Psoas muscle (tissue), 7 donors: ENCODE measurements at regions not wholly inside any gene's neighbourhood (a gene's known extent, or its start where the extent isn't known, plus 50 kb on each side); places are given as distances from the start of the nearest gene placed in this dataset.

ENCODE experiments used
- ATAC-seq, 4 donors: fragments of 200-7000 bp; cut with Tn5 transposase; one replicate each; pipeline ENCODE4 v1.9.1; 2020; ENCODE audit warnings: moderate library complexity in 3 of 4, mild to moderate bottlenecking in 2 of 4
- DNase-seq, 2 donors: peaks; one replicate each; pipeline ENCODE4 v3.0.0-alpha.2; 2020
- H3K27ac ChIP-seq: fragments of 200-600 bp; one replicate; pipeline ENCODE4 v1.8.0; 2022
- H3K27me3 ChIP-seq, 3 donors: fragments of 200-600 bp in 1 of 3; one replicate each; pipeline versions ENCODE4 v1.6.1 to v1.8.0; 2013 to 2022; ENCODE audit warnings: low read length in 2 of 3, mild to moderate bottlenecking in 2 of 3, moderate library complexity in 1 of 3; ENCODE audit not compliant: insufficient read depth in 3 of 3
- H3K36me3 ChIP-seq, 2 donors: fragments of 200-600 bp in 1 of 2; one replicate each; pipeline versions ENCODE4 v1.6.1 to v1.8.0; 2013 to 2022; ENCODE audit warnings: low read depth in 1 of 2, mild to moderate bottlenecking in 1 of 2, moderate library complexity in 1 of 2; ENCODE audit not compliant: insufficient read depth in 1 of 2
- H3K4me1 ChIP-seq: fragments of 200-600 bp; one replicate; pipeline ENCODE4 v1.8.0; 2022
- H3K4me3 ChIP-seq: fragments of 200-600 bp; one replicate; pipeline ENCODE4 v1.8.0; 2022; ENCODE audit warnings: mild to moderate bottlenecking
- H3K9me3 ChIP-seq: fragments of 200-600 bp; one replicate; pipeline ENCODE4 v1.8.0; 2022
- CTCF ChIP-seq: fragments of 200-600 bp; IDR thresholded peaks from one replicate; pipeline ENCODE4 v1.8.0; 2022; ENCODE audit warnings: antibody characterized with exemption
- WGBS, 3 donors: extraction: QIAGEN DNeasy Blood & Tissue Kit; methylation state at CpG; one replicate each; pipeline versions ENCODE4 v1.1.6 to v1.1.7; 2013; 5-methylcytosine and 5-hydroxymethylcytosine counted together
- intact Hi-C, 2 donors: fragments of 100-400 bp; cut with DNase I; formaldehyde crosslinking; loops; one replicate each; pipeline versions ENCODE4 v1.11.0 to v1.14.2; 2022
- donor health status: healthy with polysubstance abuse.
- donor health status: DM: no; HTN: no; CAD: no; lungs with moderate emphysema.
- donor health status: Bipolar disorder and iron deficiency.
- donor health status: healthy.
- donor health status: DM: yes; HTN: yes; CAD: no.
- donor health status: DM: no; HTN: no; CAD: no.
- donor health status: DM: yes; HTN: yes; CAD: no.

- no peak overlapping the region for H3K27ac ChIP-seq
- intact Hi-C loops, result no loop called here
- H3K27me3 ChIP-seq, result no peaks in the 10 kb centered on the region
- TF ChIP-seq CTCF, result no peak
- WGBS, 3 donors, result 85 to 88% (median 87%) methylated on average over 5 of the region's 5 CpGs
- H3K4me1 ChIP-seq, result peaks cover 6% of the 10 kb centered on the region
- no peak overlapping the region for H3K4me3 ChIP-seq
- H3K9me3 ChIP-seq, result no peaks in the 10 kb centered on the region
- DNase-seq (no peak), ATAC-seq (no peak)
- no peaks in the 10 kb centered on the region for H3K36me3 ChIP-seq
Observed at GRCh38 chr14:76696791-76697190, 64.5 kb upstream of the VASH1 start.

GRCh38 chr14:76697246-76697905, 63.9 kb upstream of the VASH1 start:
- no peak for TF ChIP-seq CTCF
- intact Hi-C loops, result no loop called here
- Histone ChIP-seq H3K4me1 (peaks cover 6% of the 10 kb centered on the region), H3K27ac (no peak overlapping the region), H3K4me3 (no peak overlapping the region), H3K27me3 (no peaks in the 10 kb centered on the region), H3K9me3 (no peaks in the 10 kb centered on the region), H3K36me3 (no peaks in the 10 kb centered on the region)
- ATAC-seq, result no peak
- 59 to 69% (median 68%) methylated on average over 5 of the region's 5 CpGs for WGBS, 3 donors
- DNase-seq, result no peak

- peaks cover 6% of the 10 kb centered on the region for H3K4me1 ChIP-seq
- H3K4me3 ChIP-seq, result no peak overlapping the region
- H3K9me3 ChIP-seq, result no peaks in the 10 kb centered on the region
- H3K36me3 ChIP-seq, result no peaks in the 10 kb centered on the region
- TF ChIP-seq CTCF, result no peak
- WGBS, 3 donors, result 96 to 98% (median 97%) methylated on average over 4 of the region's 4 CpGs
- ATAC-seq (no peak), DNase-seq (no peak)
- intact Hi-C loops, result no loop called here
- H3K27me3 ChIP-seq, result no peaks in the 10 kb centered on the region
- no peak overlapping the region for H3K27ac ChIP-seq
Observed at GRCh38 chr14:76698191-76698590, 63.1 kb upstream of the VASH1 start.

- WGBS, 3 donors, result 92 to 95% (median 95%) methylated on average over 3 of the region's 3 CpGs
- DNase-seq (no peak), ATAC-seq (no peak)
- Histone ChIP-seq H3K36me3 (no peaks in the 10 kb centered on the region), H3K4me3 (no peak overlapping the region), H3K9me3 (no peaks in the 10 kb centered on the region), H3K27me3 (no peaks in the 10 kb centered on the region), H3K27ac (no peak overlapping the region), H3K4me1 (peaks cover 6% of the 10 kb centered on the region)
- intact Hi-C loops, result no loop called here
- TF ChIP-seq CTCF, result no peak
Observed at GRCh38 chr14:76698631-76699030, 62.6 kb upstream of the VASH1 start.
